H9 (cell line): ENCODE measurements at regions not wholly inside any gene's neighbourhood (a gene's known extent, or its start where the extent isn't known, plus 50 kb on each side); places are given as distances from the start of the nearest gene placed in this dataset.

Experiments used
- DNase-seq: peaks from one replicate; pipeline ENCODE4 v3.0.0-alpha.2; 2017
- H2AFZ ChIP-seq: one replicate; pipeline ENCODE4 v1.6.1; 2013; ENCODE audit warnings: mild to moderate bottlenecking, low read length, control low read depth, moderate library complexity
- H2AK5ac ChIP-seq: 2 replicates; pipeline ENCODE4 v1.6.1; 2013; ENCODE audit warnings: low read length, control low read depth, mixed read lengths; ENCODE audit not compliant: insufficient read length
- H2BK120ac ChIP-seq: one replicate; pipeline ENCODE4 v1.6.1; 2013; ENCODE audit warnings: low read depth, mild to moderate bottlenecking, low read length, control low read depth, inconsistent platforms; ENCODE audit not compliant: poor library complexity, severe bottlenecking
- H2BK12ac ChIP-seq: 2 replicates; pipeline ENCODE4 v1.6.1; 2013; ENCODE audit warnings: low read length, control low read depth, mixed read lengths, low read depth; ENCODE audit not compliant: insufficient read length
- H2BK15ac ChIP-seq: 2 replicates; pipeline ENCODE4 v1.6.1; 2013; ENCODE audit warnings: low read depth, low read length, control low read depth
- H2BK20ac ChIP-seq: one replicate; pipeline ENCODE4 v1.6.1; 2013; ENCODE audit warnings: low read depth, mild to moderate bottlenecking, low read length, control low read depth, inconsistent platforms; ENCODE audit not compliant: poor library complexity, severe bottlenecking
- H2BK5ac ChIP-seq: 2 replicates; pipeline ENCODE4 v1.6.1; 2013; ENCODE audit warnings: low read length, control low read depth, mixed read lengths; ENCODE audit not compliant: insufficient read length
- H3K14ac ChIP-seq: 2 replicates; pipeline ENCODE4 v1.6.1; 2013; ENCODE audit warnings: low read length, control low read depth; ENCODE audit not compliant: insufficient read depth
- H3K18ac ChIP-seq: 2 replicates; pipeline ENCODE4 v1.6.1; 2013; ENCODE audit warnings: low read depth, mild to moderate bottlenecking, mixed read lengths, low read length, control low read depth; ENCODE audit not compliant: insufficient read length
- H3K23ac ChIP-seq: 2 replicates; pipeline ENCODE4 v1.6.1; 2013; ENCODE audit warnings: low read length, control low read depth, mixed read lengths, low read depth; ENCODE audit not compliant: insufficient read length
- H3K23me2 ChIP-seq: 2 replicates; pipeline ENCODE4 v1.6.1; 2013; ENCODE audit warnings: low read depth, mild to moderate bottlenecking, mixed read lengths, low read length, control low read depth; ENCODE audit not compliant: insufficient read length, poor library complexity, severe bottlenecking
- H3K27ac ChIP-seq: 2 replicates; pipeline ENCODE4 v1.5.1; 2013; ENCODE audit warnings: low read length, control low read depth, mixed read lengths, low read depth; ENCODE audit not compliant: insufficient read length
- H3K27me3 ChIP-seq: 2 replicates; pipeline ENCODE4 v1.6.1; 2013; ENCODE audit warnings: low read length, control low read depth, inconsistent platforms; ENCODE audit not compliant: insufficient read depth
- H3K4ac ChIP-seq: 2 replicates; pipeline ENCODE4 v1.6.1; 2013; ENCODE audit warnings: low read depth, mild to moderate bottlenecking, control low read depth, inconsistent platforms, low read length, moderate library complexity
- H3K4me1 ChIP-seq: 2 replicates; pipeline ENCODE4 v1.6.1; 2013; ENCODE audit warnings: low read length, control low read depth, inconsistent platforms; ENCODE audit not compliant: insufficient read depth
- H3K4me2 ChIP-seq: 2 replicates; pipeline ENCODE4 v1.6.1; 2013; ENCODE audit warnings: low read length, control low read depth, mixed read lengths; ENCODE audit not compliant: insufficient read length, insufficient read depth
- H3K56ac ChIP-seq: 2 replicates; pipeline ENCODE4 v1.6.1; 2013; ENCODE audit warnings: low read depth, mild to moderate bottlenecking, mixed read lengths, low read length, control low read depth; ENCODE audit not compliant: insufficient read length
- H3K79me1 ChIP-seq: 2 replicates; pipeline ENCODE4 v1.6.1; 2013; ENCODE audit warnings: low read depth, mild to moderate bottlenecking, moderate library complexity, low read length, control low read depth, inconsistent platforms; ENCODE audit not compliant: insufficient read depth, poor library complexity, severe bottlenecking
- H3K79me2 ChIP-seq: 2 replicates; pipeline ENCODE4 v1.6.1; 2013; ENCODE audit warnings: low read length, control low read depth, inconsistent platforms; ENCODE audit not compliant: insufficient read depth
- H3K9ac ChIP-seq: 2 replicates; pipeline ENCODE4 v1.6.1; 2013; ENCODE audit warnings: low read length, control low read depth, mixed read lengths; ENCODE audit not compliant: insufficient read length; ENCODE audit errors: extremely low read depth
- H3K9me3 ChIP-seq: one replicate; pipeline ENCODE4 v1.6.1; 2013; ENCODE audit warnings: low read depth, low read length, inconsistent platforms; ENCODE audit not compliant: control insufficient read depth
- H3T11ph ChIP-seq: one replicate; pipeline ENCODE4 v1.6.1; 2013; ENCODE audit warnings: mild to moderate bottlenecking, low read length, control low read depth, inconsistent platforms
- H4K20me1 ChIP-seq: one replicate; pipeline ENCODE4 v1.6.1; 2013; ENCODE audit not compliant: control insufficient read depth, insufficient read length, insufficient read depth
- H4K5ac ChIP-seq: 2 replicates; pipeline ENCODE4 v1.6.1; 2013; ENCODE audit warnings: low read depth, mild to moderate bottlenecking, mixed read lengths, low read length, control low read depth; ENCODE audit not compliant: insufficient read length
- H4K8ac ChIP-seq: replicated peaks from 2 replicates; pipeline ENCODE4 v1.6.1; 2013; ENCODE audit warnings: low read length, control low read depth, mixed read lengths, low read depth; ENCODE audit not compliant: insufficient read length
- H4K91ac ChIP-seq: 2 replicates; pipeline ENCODE4 v1.6.1; 2013; ENCODE audit warnings: low read depth, mild to moderate bottlenecking, moderate library complexity, mixed read lengths, low read length, control low read depth; ENCODE audit not compliant: insufficient read length
- H3K27ac Mint-ChIP-seq, 3 experiments: 2 replicates in 2 of 3; 3 replicates in 1 of 3; pipeline ENCODE4 v1.8.0; 2020 to 2021; ENCODE audit warnings: mixed read lengths in 3 of 3, mild to moderate bottlenecking in 1 of 3, moderate library complexity in 1 of 3
- H3K27me3 Mint-ChIP-seq: 2 replicates; pipeline ENCODE4 v1.8.0; 2021; ENCODE audit warnings: low read depth, mild to moderate bottlenecking, moderate library complexity, mixed read lengths
- H3K36me3 Mint-ChIP-seq, 3 experiments: 2 replicates in 2 of 3; 3 replicates in 1 of 3; pipeline ENCODE4 v1.8.0; 2020 to 2021; ENCODE audit warnings: low read depth in 3 of 3, mixed read lengths in 3 of 3; ENCODE audit not compliant: insufficient read depth in 1 of 3
- H3K4me1 Mint-ChIP-seq, 2 experiments: 2 replicates each; pipeline ENCODE4 v1.8.0; 2020; ENCODE audit warnings: mixed read lengths in 2 of 2
- H3K4me3 Mint-ChIP-seq, 2 experiments: 2 replicates in 1 of 2; 3 replicates in 1 of 2; pipeline ENCODE4 v1.8.0; 2020 to 2021; ENCODE audit warnings: mild to moderate bottlenecking in 2 of 2, mixed read lengths in 2 of 2, moderate library complexity in 1 of 2
- H3K9me3 Mint-ChIP-seq, 2 experiments: 2 replicates in 1 of 2; 3 replicates in 1 of 2; pipeline ENCODE4 v1.8.0; 2020; ENCODE audit warnings: mild to moderate bottlenecking in 2 of 2, mixed read lengths in 2 of 2, moderate library complexity in 1 of 2
- WGBS: extraction: QIAGEN DNeasy Blood & Tissue Kit; methylation state at CpG from one replicate; pipeline ENCODE4 v1.1.7; 2013; ENCODE audit warnings: missing lambda C conversion rate, low lambda C conversion rate, mixed read lengths; ENCODE audit not compliant: insufficient read length; ENCODE audit errors: extremely low coverage; 5-methylcytosine and 5-hydroxymethylcytosine counted together
- TF ChIP-seq, protein P1 (sequence below): fragments of 200-600 bp; sonication (generic); conservative IDR thresholded peaks from 3 replicates; pipeline ENCODE4 v1.8.0; 2021; ENCODE audit warnings: antibody characterized with exemption, mild to moderate bottlenecking

DNA sequence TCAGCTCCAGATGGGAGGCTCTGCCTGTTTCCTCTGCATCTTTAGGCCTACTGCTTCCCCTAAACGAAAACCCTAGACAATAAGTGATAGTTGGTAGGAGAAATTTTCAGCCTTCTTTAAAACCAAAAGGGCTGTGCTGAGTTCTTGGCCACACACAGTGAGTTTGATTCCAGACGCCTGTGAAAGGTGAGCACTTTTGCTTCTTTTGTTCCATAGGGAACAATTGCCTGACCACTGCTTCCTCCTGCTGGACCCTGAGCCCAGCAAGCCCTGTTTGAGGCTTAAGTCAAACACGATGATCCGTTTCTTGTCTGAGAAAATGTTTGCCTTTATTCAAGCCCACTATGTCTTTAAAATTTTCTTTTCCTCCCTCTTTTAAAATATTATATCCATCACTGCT is 493.9 kb downstream of the ZIC1 start:
- H2BK5ac ChIP-seq: no peak overlapping the region
- no peaks in the 10 kb centered on the region; the same call in 1 of the 2 replicates for H3K27me3 Mint-ChIP-seq
- no peak overlapping the region for H4K8ac ChIP-seq
- no peak overlapping the region for H3K23ac ChIP-seq
- no CpG with 5 or more reads among the region's 4 CpGs for WGBS
- H3K56ac ChIP-seq: no peak overlapping the region
- no peak overlapping the region for H2AK5ac ChIP-seq
- H2BK20ac ChIP-seq: no peak overlapping the region
- no peak overlapping the region for H3K9ac ChIP-seq
- no peak overlapping the region for H2BK12ac ChIP-seq
- H3K27ac ChIP-seq: no peak overlapping the region
- H3K4me3 Mint-ChIP-seq: no peak overlapping the region
- H3K79me1 ChIP-seq: no peaks in the 10 kb centered on the region
- H4K91ac ChIP-seq: no peak overlapping the region
- no peaks in the 10 kb centered on the region for H3K9me3 ChIP-seq
- no peaks in the 10 kb centered on the region for H3K23me2 ChIP-seq
- no peaks in the 10 kb centered on the region for H3K27me3 ChIP-seq
- H3K27ac Mint-ChIP-seq: peak overlapping the region; percentile 12 to 77 (median 46); a peak in 3 of 7 replicates
- peaks cover 6 to 11% (median 9%) of the 10 kb centered on the region in 3 experiments for H3K36me3 Mint-ChIP-seq
- no peaks in the 10 kb centered on the region for H4K20me1 ChIP-seq
- no peak overlapping the region for H3K4ac ChIP-seq
- H3K14ac ChIP-seq: no peak overlapping the region
- H4K5ac ChIP-seq: no peak overlapping the region
- H3K4me2 ChIP-seq: no peak overlapping the region
- DNase-seq: no peak
- TF ChIP-seq, protein P1, sequence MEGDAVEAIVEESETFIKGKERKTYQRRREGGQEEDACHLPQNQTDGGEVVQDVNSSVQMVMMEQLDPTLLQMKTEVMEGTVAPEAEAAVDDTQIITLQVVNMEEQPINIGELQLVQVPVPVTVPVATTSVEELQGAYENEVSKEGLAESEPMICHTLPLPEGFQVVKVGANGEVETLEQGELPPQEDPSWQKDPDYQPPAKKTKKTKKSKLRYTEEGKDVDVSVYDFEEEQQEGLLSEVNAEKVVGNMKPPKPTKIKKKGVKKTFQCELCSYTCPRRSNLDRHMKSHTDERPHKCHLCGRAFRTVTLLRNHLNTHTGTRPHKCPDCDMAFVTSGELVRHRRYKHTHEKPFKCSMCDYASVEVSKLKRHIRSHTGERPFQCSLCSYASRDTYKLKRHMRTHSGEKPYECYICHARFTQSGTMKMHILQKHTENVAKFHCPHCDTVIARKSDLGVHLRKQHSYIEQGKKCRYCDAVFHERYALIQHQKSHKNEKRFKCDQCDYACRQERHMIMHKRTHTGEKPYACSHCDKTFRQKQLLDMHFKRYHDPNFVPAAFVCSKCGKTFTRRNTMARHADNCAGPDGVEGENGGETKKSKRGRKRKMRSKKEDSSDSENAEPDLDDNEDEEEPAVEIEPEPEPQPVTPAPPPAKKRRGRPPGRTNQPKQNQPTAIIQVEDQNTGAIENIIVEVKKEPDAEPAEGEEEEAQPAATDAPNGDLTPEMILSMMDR: 0 out of 3 replicates have a peak, but pooled peaks have one; percentile 19
- no peak overlapping the region for H2BK15ac ChIP-seq
- H3K4me1 Mint-ChIP-seq: peaks cover 9 to 11% of the 10 kb centered on the region in 2 experiments
- no peak overlapping the region for H3K18ac ChIP-seq
- no peaks in the 10 kb centered on the region for H3K4me1 ChIP-seq
- H3T11ph ChIP-seq: no peak overlapping the region
- H2BK120ac ChIP-seq: no peak overlapping the region
- no peaks in the 10 kb centered on the region for H3K79me2 ChIP-seq
- H3K9me3 Mint-ChIP-seq: peaks cover 9 to 13% of the 10 kb centered on the region in 2 experiments; a peak in 4 of 5 replicates
- H2AFZ ChIP-seq: peak overlapping the region; percentile 33
